OCI-LY3 (cell line): ENCODE measurements at regions not wholly inside any gene's neighbourhood (a gene's known extent, or its start where the extent isn't known, plus 50 kb on each side); places are given as distances from the start of the nearest gene placed in this dataset.

Source experiments
- H2AFZ ChIP-seq: fragments of 200-600, 300-600 bp; shearing (Covaris generic); 2 replicates; pipeline ENCODE4 v1.6.0; 2014; ENCODE audit warnings: antibody characterized with exemption, low read depth, low read length
- H3K27ac ChIP-seq: fragments of 200-600, 300-600 bp; sonication (generic); 2 replicates; pipeline ENCODE4 v1.5.1; 2014; ENCODE audit warnings: mild to moderate bottlenecking, low read length, moderate library complexity, mixed read lengths
- H3K27me3 ChIP-seq: fragments of 200-600, 300-600 bp; sonication (generic); 2 replicates; pipeline ENCODE4 v1.6.1; 2014; ENCODE audit warnings: low read depth, low read length, mixed read lengths
- H3K36me3 ChIP-seq: fragments of 200-600, 300-600 bp; sonication (generic); replicated peaks from 2 replicates; pipeline ENCODE3; 2014; ENCODE audit warnings: low read depth, low read length, mixed read lengths
- H3K4me1 ChIP-seq: fragments of 300-600, 200-600 bp; sonication (generic); 2 replicates; pipeline ENCODE4 v1.6.1; 2014; ENCODE audit warnings: low read length, mixed read lengths
- H3K4me2 ChIP-seq: fragments of 200-600, 300-600 bp; sonication (generic); 2 replicates; pipeline ENCODE4 v1.6.1; 2014; ENCODE audit warnings: low read length, mixed read lengths
- H3K4me3 ChIP-seq: fragments of 300-600, 200-600 bp; sonication (generic); 2 replicates; pipeline ENCODE4 v1.5.1; 2014; ENCODE audit warnings: antibody characterized with exemption, mild to moderate bottlenecking, low read length, moderate library complexity
- H3K79me2 ChIP-seq: fragments of 300-600, 200-600 bp; shearing (Covaris generic); 2 replicates; pipeline ENCODE4 v1.6.1; 2014; ENCODE audit warnings: mild to moderate bottlenecking, low read length, mixed read lengths
- H3K9ac ChIP-seq: fragments of 300-600, 200-600 bp; shearing (Covaris generic); 2 replicates; pipeline ENCODE4 v1.6.0; 2014; ENCODE audit warnings: mild to moderate bottlenecking, low read length, moderate library complexity
- H3K9me3 ChIP-seq: fragments of 200-600, 300-600 bp; shearing (Covaris generic); 2 replicates; pipeline ENCODE4 v1.6.1; 2014; ENCODE audit warnings: low read length, mixed read lengths; ENCODE audit not compliant: insufficient read depth
- H4K20me1 ChIP-seq: fragments of 200-600, 300-600 bp; sonication (generic); 2 replicates; pipeline ENCODE4 v1.6.1; 2016; ENCODE audit warnings: low read length, mixed read lengths; ENCODE audit not compliant: insufficient read depth
- EZH2phosphoT487 ChIP-seq: fragments of 200-600 bp; shearing (Covaris generic); IDR thresholded peaks from 2 replicates; pipeline ENCODE4 v1.6.1; 2018; ENCODE audit warnings: antibody characterized with exemption, mixed run types, low read depth
- TF ChIP-seq, protein P1 (sequence below): fragments of 200-600, 300-600 bp; sonication (generic); IDR thresholded peaks from 2 replicates; pipeline ENCODE4 v1.5.1; 2014; ENCODE audit warnings: antibody characterized with exemption, low read length, low read depth

DNA sequence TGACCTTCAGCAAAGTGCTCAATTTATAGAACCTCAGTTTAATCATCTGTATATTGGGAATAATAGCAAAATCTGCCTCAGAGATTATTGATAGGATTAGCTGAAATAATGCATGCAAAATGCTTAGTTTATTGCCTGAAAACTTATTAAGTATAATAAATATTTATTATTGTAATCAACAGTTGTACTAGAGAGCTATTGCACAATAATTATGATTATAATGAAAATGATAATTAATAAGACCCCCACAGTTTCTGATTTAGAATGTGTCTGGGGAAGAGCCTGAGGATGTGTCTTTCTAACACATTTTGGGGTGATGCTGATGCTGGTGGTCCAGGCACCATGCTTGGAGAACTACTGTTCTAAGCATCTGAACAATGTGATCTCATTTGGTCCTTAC lies 419.6 kb downstream of the NPIPA7 start:
- Histone ChIP-seq H3K9me3 (no peaks in the 10 kb centered on the region), H3K4me1 (no peaks in the 10 kb centered on the region), H3K27me3 (peaks cover 13% of the 10 kb centered on the region; the same call in 1 of the 2 replicates), H3K9ac (no peak overlapping the region), H3K79me2 (no peaks in the 10 kb centered on the region), H3K27ac (no peak overlapping the region), H4K20me1 (no peaks in the 10 kb centered on the region), H2AFZ (no peak overlapping the region), H3K4me3 (no peak overlapping the region), H3K4me2 (no peak overlapping the region), H3K36me3 (no peaks in the 10 kb centered on the region)
- TF ChIP-seq, protein P1, sequence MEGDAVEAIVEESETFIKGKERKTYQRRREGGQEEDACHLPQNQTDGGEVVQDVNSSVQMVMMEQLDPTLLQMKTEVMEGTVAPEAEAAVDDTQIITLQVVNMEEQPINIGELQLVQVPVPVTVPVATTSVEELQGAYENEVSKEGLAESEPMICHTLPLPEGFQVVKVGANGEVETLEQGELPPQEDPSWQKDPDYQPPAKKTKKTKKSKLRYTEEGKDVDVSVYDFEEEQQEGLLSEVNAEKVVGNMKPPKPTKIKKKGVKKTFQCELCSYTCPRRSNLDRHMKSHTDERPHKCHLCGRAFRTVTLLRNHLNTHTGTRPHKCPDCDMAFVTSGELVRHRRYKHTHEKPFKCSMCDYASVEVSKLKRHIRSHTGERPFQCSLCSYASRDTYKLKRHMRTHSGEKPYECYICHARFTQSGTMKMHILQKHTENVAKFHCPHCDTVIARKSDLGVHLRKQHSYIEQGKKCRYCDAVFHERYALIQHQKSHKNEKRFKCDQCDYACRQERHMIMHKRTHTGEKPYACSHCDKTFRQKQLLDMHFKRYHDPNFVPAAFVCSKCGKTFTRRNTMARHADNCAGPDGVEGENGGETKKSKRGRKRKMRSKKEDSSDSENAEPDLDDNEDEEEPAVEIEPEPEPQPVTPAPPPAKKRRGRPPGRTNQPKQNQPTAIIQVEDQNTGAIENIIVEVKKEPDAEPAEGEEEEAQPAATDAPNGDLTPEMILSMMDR, result no peak
- no peak for TF ChIP-seq EZH2phosphoT487

DNA sequence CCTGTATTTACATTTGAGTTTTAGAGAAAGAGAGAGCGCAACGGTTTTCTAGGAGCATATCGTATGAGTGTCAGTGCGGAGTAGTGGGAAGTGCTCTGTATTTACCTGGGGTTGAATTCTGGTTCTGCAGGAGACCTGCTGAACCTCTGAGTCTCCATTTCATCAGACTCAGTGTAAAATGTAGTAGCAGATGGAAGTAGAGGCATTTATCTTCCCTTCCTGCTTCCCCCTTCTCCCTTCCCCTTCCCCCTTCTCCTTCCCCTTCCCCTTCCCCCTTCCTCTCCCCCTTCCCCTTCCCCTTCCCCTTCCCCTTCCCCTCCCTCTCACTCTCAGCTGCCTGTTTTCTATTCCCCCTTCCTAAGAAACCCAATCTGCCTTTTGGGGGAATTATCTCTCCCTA lies 426.9 kb downstream of the NPIPA7 start:
- no peaks in the 10 kb centered on the region for H4K20me1 ChIP-seq
- no peaks in the 10 kb centered on the region for H3K9me3 ChIP-seq
- peaks cover 11% of the 10 kb centered on the region; the same call in 1 of the 2 replicates for H3K27me3 ChIP-seq
- H3K36me3 ChIP-seq, result no peaks in the 10 kb centered on the region
- no peak overlapping the region for H3K4me2 ChIP-seq
- TF ChIP-seq, protein P1, result no peak
- no peak for TF ChIP-seq EZH2phosphoT487
- no peaks in the 10 kb centered on the region for H3K79me2 ChIP-seq
- no peak overlapping the region for H3K27ac ChIP-seq
- H2AFZ ChIP-seq, result no peak overlapping the region
- H3K4me1 ChIP-seq, result no peaks in the 10 kb centered on the region
- no peak overlapping the region for H3K9ac ChIP-seq
- H3K4me3 ChIP-seq, result no peak overlapping the region

DNA sequence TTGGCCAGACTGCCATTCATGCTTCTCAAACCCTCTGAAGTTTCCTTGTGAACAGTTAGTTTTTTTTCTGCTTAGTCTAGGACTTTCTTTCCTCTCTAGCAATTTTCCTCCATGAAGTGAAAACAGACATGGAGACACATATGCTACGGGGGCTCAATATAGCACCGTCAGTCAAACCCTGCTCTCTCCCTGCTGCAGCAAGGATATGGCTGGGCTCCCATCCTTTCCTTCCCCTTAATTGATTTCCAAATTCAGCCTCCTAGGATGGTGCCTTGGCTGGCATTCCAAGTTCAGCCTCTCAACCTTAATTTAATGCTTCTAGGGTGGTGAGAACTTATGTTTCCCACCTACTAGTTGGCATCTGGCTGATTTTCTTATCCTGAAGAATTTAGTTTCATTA lies 436.7 kb downstream of the NPIPA7 start:
- no peaks in the 10 kb centered on the region for H3K4me1 ChIP-seq
- no peak overlapping the region for H3K4me3 ChIP-seq
- no peaks in the 10 kb centered on the region for H3K27me3 ChIP-seq
- no peak for TF ChIP-seq EZH2phosphoT487
- no peaks in the 10 kb centered on the region for H3K9me3 ChIP-seq
- H3K36me3 ChIP-seq, result no peaks in the 10 kb centered on the region
- no peak overlapping the region for H3K4me2 ChIP-seq
- H3K79me2 ChIP-seq, result no peaks in the 10 kb centered on the region
- no peaks in the 10 kb centered on the region for H4K20me1 ChIP-seq
- H2AFZ ChIP-seq, result no peak overlapping the region
- H3K27ac ChIP-seq, result no peak overlapping the region
- no peak overlapping the region for H3K9ac ChIP-seq

DNA sequence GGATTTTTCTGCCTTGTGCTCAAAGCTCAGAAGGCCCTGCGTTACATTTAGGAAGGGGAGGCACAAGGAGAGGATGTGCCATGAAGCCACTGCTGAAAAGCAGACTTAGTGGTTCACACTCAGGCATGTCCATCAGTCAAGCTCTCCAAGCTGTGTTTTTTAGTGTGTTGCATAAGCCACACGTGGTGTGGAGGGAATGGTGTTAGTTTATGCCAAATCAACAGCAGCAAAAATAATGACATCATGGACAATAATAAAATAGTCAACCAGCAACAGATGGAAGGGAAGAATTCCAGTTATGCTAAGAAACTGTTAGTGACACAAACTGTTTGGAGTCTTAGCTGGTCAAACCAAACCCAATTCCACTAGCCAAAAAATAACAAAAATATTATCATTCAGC lies 438.3 kb downstream of the NPIPA7 start:
- Histone ChIP-seq H3K9ac (no peak overlapping the region), H3K27ac (no peak overlapping the region), H3K27me3 (no peaks in the 10 kb centered on the region), H3K9me3 (no peaks in the 10 kb centered on the region; the same call in 1 of the 2 replicates), H2AFZ (no peak overlapping the region), H4K20me1 (no peaks in the 10 kb centered on the region), H3K4me1 (no peaks in the 10 kb centered on the region), H3K36me3 (no peaks in the 10 kb centered on the region), H3K4me3 (no peak overlapping the region), H3K4me2 (no peak overlapping the region), H3K79me2 (no peaks in the 10 kb centered on the region)
- TF ChIP-seq EZH2phosphoT487, result no peak
- TF ChIP-seq, protein P1, result no peak

DNA sequence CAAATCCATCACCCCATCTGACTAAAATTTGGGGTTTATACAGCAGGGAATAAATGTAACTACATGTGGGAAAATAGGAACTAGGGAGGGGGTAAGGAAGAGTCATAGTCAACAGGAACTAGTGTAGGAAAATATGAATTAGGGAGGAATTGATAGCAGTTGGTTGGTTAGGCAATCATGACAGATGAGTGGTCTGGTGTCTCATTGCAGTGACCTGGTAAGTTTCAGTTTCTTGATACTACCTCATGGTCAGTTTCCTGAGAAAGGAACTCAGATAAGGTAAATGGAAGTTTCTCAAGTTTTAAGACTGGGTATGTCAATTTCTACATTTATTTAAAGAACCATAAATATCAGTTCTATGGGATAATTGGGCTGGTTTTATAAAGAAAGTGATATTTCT lies 442.3 kb downstream of the NPIPA7 start:
- Histone ChIP-seq H4K20me1 (no peaks in the 10 kb centered on the region), H3K36me3 (no peaks in the 10 kb centered on the region), H2AFZ (no peak overlapping the region), H3K27ac (no peak overlapping the region), H3K9ac (no peak overlapping the region), H3K79me2 (no peaks in the 10 kb centered on the region), H3K9me3 (no peaks in the 10 kb centered on the region; the same call in 1 of the 2 replicates), H3K27me3 (no peaks in the 10 kb centered on the region), H3K4me1 (no peaks in the 10 kb centered on the region), H3K4me3 (no peak overlapping the region), H3K4me2 (no peak overlapping the region)
- TF ChIP-seq, protein P1, result no peak
